ENCODE measurements at regions not wholly inside any gene's neighbourhood (a gene's known extent, or its start where the extent isn't known, plus 50 kb on each side); places are given as distances from the start of the nearest gene placed in this dataset.
A peak's percentile ranks its signal among the peaks of the same experiment; 100 is the strongest.
"Not testable (repeated sequence)": the region's sequence is repeated elsewhere in the genome, so short reads cannot be mapped to it uniquely, and the experiment has no call there.

DNA sequence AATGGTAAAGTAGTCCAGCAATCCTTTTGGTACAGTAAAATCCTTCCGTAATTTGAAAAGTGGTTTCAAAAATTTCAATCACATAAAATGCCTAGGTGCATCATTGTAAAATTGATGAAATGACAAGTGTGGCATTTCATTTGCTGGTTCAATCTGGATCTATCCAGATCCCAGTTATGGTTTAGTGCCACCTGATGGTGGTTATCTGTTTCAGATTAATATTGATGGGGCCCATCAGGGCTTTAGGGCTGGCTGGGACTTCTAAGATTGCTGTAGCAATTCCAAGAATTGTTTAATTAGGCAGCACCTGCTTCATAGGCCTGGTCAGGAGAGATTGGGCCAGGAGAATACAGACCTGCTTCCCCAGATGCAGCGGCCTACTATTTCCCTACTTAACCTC lies 55.5 kb upstream of the PIK3C3 start:
- DNase-seq (ENCODE audit: low spot score in 2 of 2) (no peak), ATAC-seq (no peak)
- H3K36me3 Mint-ChIP-seq: no peaks in the 10 kb centered on the region
- H3K27ac Mint-ChIP-seq: no peak overlapping the region
- no peaks in the 10 kb centered on the region for H3K9me3 Mint-ChIP-seq

- Mint-ChIP-seq H3K36me3 (no peaks in the 10 kb centered on the region), H3K27ac (no peak overlapping the region), H3K9me3 (no peaks in the 10 kb centered on the region)
- ATAC-seq: no peak
- DNase-seq (ENCODE audit: low spot score in 2 of 2): no peak
Measured at GRCh38 chr18:41893432-41893831, 61.6 kb upstream of the PIK3C3 start.

DNA sequence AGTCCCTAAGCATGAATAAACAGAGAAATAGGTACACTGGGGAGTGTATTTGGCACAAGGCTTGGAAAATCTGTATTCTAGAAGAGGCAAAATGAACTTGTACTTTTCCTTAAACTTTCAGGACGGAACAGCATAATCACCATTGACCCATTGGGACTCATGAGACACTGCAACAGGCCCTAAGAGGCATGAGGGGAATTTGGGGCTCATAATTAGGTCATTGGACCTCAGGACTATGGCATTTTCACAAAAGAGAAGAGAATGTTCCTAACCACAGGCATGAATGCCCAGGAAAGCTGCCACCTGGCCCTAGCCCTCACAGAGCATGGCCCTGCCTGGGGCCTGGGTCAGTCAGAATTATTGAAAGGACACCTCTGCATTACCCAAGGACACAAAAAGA lies 67.9 kb upstream of the PIK3C3 start:
- Mint-ChIP-seq H3K36me3 (no peaks in the 10 kb centered on the region), H3K9me3 (no peaks in the 10 kb centered on the region), H3K27ac (no peak overlapping the region)
- DNase-seq (ENCODE audit: low spot score in 2 of 2): no peak
- no peak for ATAC-seq

- Mint-ChIP-seq H3K27ac (no peak overlapping the region), H3K36me3 (no peaks in the 10 kb centered on the region), H3K9me3 (no peaks in the 10 kb centered on the region)
- DNase-seq (ENCODE audit: low spot score in 2 of 2) (no peak), ATAC-seq (no peak)
Measured at GRCh38 chr18:41886126-41886807, 68.8 kb upstream of the PIK3C3 start.

- Mint-ChIP-seq H3K9me3 (no peaks in the 10 kb centered on the region), H3K36me3 (no peaks in the 10 kb centered on the region), H3K27ac (no peak overlapping the region)
- DNase-seq (ENCODE audit: low spot score in 2 of 2): no peak
- no peak for ATAC-seq
Measured at GRCh38 chr18:41881285-41881684, 73.7 kb upstream of the PIK3C3 start.

GRCh38 chr18:41879256-41879655 lies 75.8 kb upstream of the PIK3C3 start:
- no peaks in the 10 kb centered on the region for H3K9me3 Mint-ChIP-seq
- H3K27ac Mint-ChIP-seq: no peak overlapping the region
- no peaks in the 10 kb centered on the region for H3K36me3 Mint-ChIP-seq
- no peak for DNase-seq (ENCODE audit: low spot score in 2 of 2)
- no peak for ATAC-seq

DNA sequence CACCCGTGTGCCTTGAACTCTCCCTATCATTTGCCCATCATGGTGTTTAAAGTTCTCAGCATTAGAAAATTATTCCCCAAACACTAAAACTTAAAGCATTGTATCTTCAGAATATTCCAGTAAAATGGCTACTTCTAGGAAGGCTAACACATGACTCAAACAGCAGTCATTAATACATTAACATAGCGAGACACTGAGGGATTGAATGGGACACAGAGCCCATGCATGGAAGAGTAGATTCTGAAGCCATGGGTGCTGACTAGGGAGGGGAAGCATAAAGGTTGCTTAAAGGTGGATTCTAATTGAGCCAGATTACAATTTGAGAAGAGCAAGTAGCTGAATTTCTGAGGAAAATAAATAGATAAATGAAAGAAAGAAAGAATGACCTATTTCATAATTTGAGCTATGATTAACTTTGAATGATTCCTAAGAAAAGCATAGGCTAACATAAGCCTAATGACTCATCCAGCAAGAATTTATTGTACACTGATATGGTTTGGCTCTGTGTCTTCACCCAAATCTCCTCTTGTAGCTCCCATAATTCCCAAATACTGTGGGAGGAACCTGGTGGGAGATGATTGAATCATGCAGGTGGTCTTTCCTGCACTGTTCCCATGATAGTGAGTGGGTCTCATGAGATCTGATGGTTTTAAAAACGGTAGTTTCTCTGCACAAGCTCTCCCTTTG lies 79.8 kb upstream of the PIK3C3 start:
- DNase-seq (ENCODE audit: low spot score in 2 of 2) (no peak), ATAC-seq (no peak)
- Mint-ChIP-seq H3K9me3 (no peaks in the 10 kb centered on the region), H3K36me3 (no peaks in the 10 kb centered on the region), H3K27ac (no peak overlapping the region)

DNA sequence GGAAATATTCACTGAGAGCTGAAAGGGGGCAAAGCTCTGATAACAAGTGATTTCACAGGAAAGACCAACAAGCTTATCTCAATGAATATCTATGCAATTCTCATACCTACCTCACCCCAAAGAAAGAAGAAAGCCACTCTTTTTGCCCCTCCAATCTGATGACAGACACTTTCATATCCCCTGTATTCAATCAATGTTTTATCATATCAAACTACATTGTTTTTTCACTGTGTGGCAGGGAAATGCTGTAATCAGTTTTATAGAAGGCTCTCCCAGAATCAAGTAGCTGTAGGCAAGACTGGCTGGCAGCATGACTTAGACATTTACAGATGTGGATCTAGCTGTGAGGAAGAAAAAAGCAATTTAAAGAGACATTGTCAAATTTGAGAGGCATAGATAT lies 81.3 kb upstream of the PIK3C3 start:
- no peak for DNase-seq (ENCODE audit: low spot score in 2 of 2)
- Mint-ChIP-seq H3K27ac (no peak overlapping the region), H3K36me3 (no peaks in the 10 kb centered on the region), H3K9me3 (no peaks in the 10 kb centered on the region)
- no peak for ATAC-seq

- H3K36me3 Mint-ChIP-seq: no peaks in the 10 kb centered on the region
- H3K9me3 Mint-ChIP-seq: no peaks in the 10 kb centered on the region
- ATAC-seq: no peak
- no peak for DNase-seq (ENCODE audit: low spot score in 2 of 2)
- H3K27ac Mint-ChIP-seq: no peak overlapping the region
Measured at GRCh38 chr18:41872206-41872605, 82.8 kb upstream of the PIK3C3 start.

GRCh38 chr18:41871229-41872000 lies 83.6 kb upstream of the PIK3C3 start:
- Mint-ChIP-seq H3K36me3 (no peaks in the 10 kb centered on the region), H3K9me3 (no peaks in the 10 kb centered on the region), H3K27ac (no peak overlapping the region)
- no peak for ATAC-seq
- DNase-seq (ENCODE audit: low spot score in 2 of 2): no peak

- no peaks in the 10 kb centered on the region for H3K9me3 Mint-ChIP-seq
- no peak overlapping the region for H3K27ac Mint-ChIP-seq
- ATAC-seq (peak in 1 of 2 donors; percentile 67), DNase-seq (ENCODE audit: low spot score in 2 of 2) (no peak)
- no peaks in the 10 kb centered on the region for H3K36me3 Mint-ChIP-seq
Measured at GRCh38 chr18:41870817-41871216, 84.2 kb upstream of the PIK3C3 start.

DNA sequence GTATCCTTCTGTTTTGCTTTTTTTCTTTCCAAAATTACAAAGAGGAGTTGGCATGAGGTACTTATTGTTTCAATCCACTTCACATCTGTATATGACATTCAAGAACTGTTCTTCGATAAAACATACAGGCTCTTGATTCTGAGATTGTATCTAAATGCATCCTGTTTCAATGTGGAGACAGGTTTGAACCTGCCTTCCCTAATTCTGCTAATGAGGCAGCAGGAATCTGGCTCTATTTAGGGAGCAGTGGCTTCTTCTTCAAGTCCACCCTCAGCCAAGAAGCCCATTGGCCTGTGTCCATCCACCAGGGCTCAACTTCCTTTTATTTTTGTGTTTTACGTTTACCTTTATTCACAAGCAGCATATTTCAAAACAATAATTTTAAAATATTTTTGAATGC lies 84.8 kb upstream of the PIK3C3 start:
- no peak for DNase-seq (ENCODE audit: low spot score in 2 of 2)
- Mint-ChIP-seq H3K27ac (no peak overlapping the region), H3K36me3 (no peaks in the 10 kb centered on the region), H3K9me3 (no peaks in the 10 kb centered on the region)
- no peak for ATAC-seq

DNA sequence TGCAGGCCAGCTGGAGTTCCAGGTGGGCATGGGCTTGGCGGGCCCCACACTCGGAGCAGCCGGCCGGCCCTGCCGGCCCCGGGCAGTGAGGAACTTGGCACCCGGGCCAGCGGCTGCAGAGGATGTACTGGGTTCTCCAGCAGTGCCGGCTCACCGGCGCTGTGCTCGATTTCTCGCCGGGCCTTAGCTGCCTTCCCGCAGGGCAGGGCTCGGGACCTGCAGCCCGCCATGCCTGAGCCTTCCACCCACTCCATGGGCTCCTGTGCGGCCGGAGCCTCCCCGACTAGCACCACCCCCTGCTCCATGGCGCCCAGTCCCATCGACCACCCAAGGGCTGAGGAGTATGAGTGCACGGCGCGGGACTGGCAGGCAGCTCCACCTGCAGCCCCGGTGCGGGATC lies 89.2 kb upstream of the PIK3C3 start:
- H3K27ac Mint-ChIP-seq; ATAC-seq; H3K9me3 Mint-ChIP-seq; DNase-seq (ENCODE audit: low spot score in 2 of 2); H3K36me3 Mint-ChIP-seq: not testable (repeated sequence)

- Mint-ChIP-seq H3K27ac (no peak overlapping the region), H3K36me3 (no peaks in the 10 kb centered on the region), H3K9me3 (no peaks in the 10 kb centered on the region)
- ATAC-seq (no peak), DNase-seq (ENCODE audit: low spot score in 2 of 2) (no peak)
Measured at GRCh38 chr18:41864216-41864615, 90.8 kb upstream of the PIK3C3 start.

DNA sequence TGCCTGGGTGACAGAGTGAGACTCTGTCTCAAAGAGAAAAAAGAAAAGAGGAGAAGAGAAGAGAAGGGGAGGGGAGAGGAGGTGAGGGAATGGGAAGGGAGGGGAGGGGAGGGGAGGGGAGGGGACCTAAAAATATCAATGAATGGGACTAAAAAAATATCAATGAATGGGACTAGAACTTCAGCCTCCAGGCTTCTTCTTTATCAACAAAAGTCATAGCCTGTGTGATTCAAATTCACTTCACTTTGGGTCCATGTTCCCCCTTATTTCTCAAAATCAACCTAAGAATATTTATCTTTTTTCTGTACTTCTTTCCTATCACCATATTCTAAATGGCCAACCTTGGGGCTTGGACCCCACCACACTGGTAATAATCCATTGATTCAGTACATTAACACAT lies 92.1 kb upstream of the PIK3C3 start:
- ATAC-seq: no peak
- Mint-ChIP-seq H3K36me3 (no peaks in the 10 kb centered on the region), H3K27ac (no peak overlapping the region), H3K9me3 (no peaks in the 10 kb centered on the region)
- no peak for DNase-seq (ENCODE audit: low spot score in 2 of 2)

DNA sequence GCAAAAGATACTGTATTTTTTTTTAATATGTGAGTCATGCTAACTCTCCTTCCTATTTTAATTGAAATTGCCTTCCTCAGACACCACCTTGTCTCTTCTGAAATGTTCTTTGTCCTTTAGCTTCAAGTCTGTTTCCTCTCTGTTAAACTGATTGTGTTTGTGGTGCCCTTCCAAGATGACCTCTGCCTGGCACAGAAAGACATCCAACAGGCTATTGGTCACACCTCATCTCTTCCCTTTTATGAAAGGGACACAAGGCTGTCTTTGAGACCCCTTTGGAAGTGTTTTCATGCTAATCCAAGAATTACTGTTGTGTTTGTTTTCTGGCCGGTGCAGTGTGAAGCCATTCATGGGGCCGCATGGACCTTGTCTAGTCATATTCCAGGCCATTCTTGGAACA lies 94.0 kb upstream of the PIK3C3 start:
- DNase-seq (ENCODE audit: low spot score in 2 of 2): no peak
- H3K27ac Mint-ChIP-seq: no peak overlapping the region
- H3K9me3 Mint-ChIP-seq: no peaks in the 10 kb centered on the region
- no peaks in the 10 kb centered on the region for H3K36me3 Mint-ChIP-seq
- ATAC-seq: no peak

GRCh38 chr18:41858761-41859555 lies 96.1 kb upstream of the PIK3C3 start:
- no peaks in the 10 kb centered on the region for H3K36me3 Mint-ChIP-seq
- DNase-seq (ENCODE audit: low spot score in 2 of 2) (no peak), ATAC-seq (no peak)
- H3K9me3 Mint-ChIP-seq: no peaks in the 10 kb centered on the region
- H3K27ac Mint-ChIP-seq: no peak overlapping the region

Measured in activated naive CD4-positive, alpha-beta T cell treated with anti-CD3 and anti-CD28 coated beads, Interleukin-2, amount 50 U/mL, for 72 hours (primary cell).